ENCODE measurements at regions not wholly inside any gene's neighbourhood (a gene's known extent, or its start where the extent isn't known, plus 50 kb on each side); places are given as distances from the start of the nearest gene placed in this dataset.

GRCh38 chr13:109645831-109646230 is 140.6 kb downstream of the IRS2 start:
- DNase-seq, result no peak

GRCh38 chr13:109644956-109645355 is 141.4 kb downstream of the IRS2 start:
- no peak for DNase-seq

- DNase-seq, result no peak
Measured at GRCh38 chr13:109644069-109644750, 142.2 kb downstream of the IRS2 start.

GRCh38 chr13:109642358-109642757 is 144.0 kb downstream of the IRS2 start:
- no peak for DNase-seq

GRCh38 chr13:109636736-109637135 is 149.6 kb downstream of the IRS2 start:
- DNase-seq, result no peak

- DNase-seq, result no peak
Measured at GRCh38 chr13:109631069-109631468, 155.3 kb downstream of the IRS2 start.

GRCh38 chr13:109630271-109630670 is 156.1 kb downstream of the IRS2 start:
- DNase-seq, result no peak

- DNase-seq, result no peak
Measured at GRCh38 chr13:109629737-109630136, 156.6 kb downstream of the IRS2 start.

GRCh38 chr13:109628251-109628699 is 158.1 kb downstream of the IRS2 start:
- no peak for DNase-seq

GRCh38 chr13:109627649-109628048 is 158.7 kb downstream of the IRS2 start:
- no peak for DNase-seq

- DNase-seq, result no peak
Measured at GRCh38 chr13:109626386-109627171, 159.8 kb downstream of the IRS2 start.

- no peak for DNase-seq
Measured at GRCh38 chr13:109625156-109625555, 161.2 kb downstream of the IRS2 start.

- no peak for DNase-seq
Measured at GRCh38 chr13:109622006-109622405, 164.4 kb downstream of the IRS2 start.

- no peak for DNase-seq
Measured at GRCh38 chr13:109615721-109616420, 170.5 kb downstream of the IRS2 start.

- no peak for DNase-seq
Measured at GRCh38 chr13:109611912-109612691, 174.3 kb downstream of the IRS2 start.

- DNase-seq, result peak in 14 of 51 donors; percentile 1 to 34 (median 6)
Measured at GRCh38 chr13:109610517-109610916, 175.9 kb downstream of the IRS2 start.

GRCh38 chr13:109608503-109608902 is 177.9 kb downstream of the IRS2 start:
- no peak for DNase-seq

- DNase-seq, result no peak
Measured at GRCh38 chr13:109608059-109608458, 178.3 kb downstream of the IRS2 start.

GRCh38 chr13:109606520-109606919 is 179.9 kb downstream of the IRS2 start:
- DNase-seq, result no peak

- no peak for DNase-seq
Measured at GRCh38 chr13:109605846-109606245, 180.5 kb downstream of the IRS2 start.

- no peak for DNase-seq
Measured at GRCh38 chr13:109604894-109605293, 181.5 kb downstream of the IRS2 start.

GRCh38 chr13:109602356-109602755 is 184.0 kb downstream of the IRS2 start:
- DNase-seq, result no peak

Data from hypothalamus (tissue), 51 donors.